GM23248 (cell line): ENCODE measurements at regions not wholly inside any gene's neighbourhood (a gene's known extent, or its start where the extent isn't known, plus 50 kb on each side); places are given as distances from the start of the nearest gene placed in this dataset.

ENCODE experiments used
- EZH2 ChIP-seq: fragments of 200-600 bp; sonication (generic); IDR thresholded peaks from 2 replicates; pipeline ENCODE4 v1.6.1; 2018; ENCODE audit warnings: antibody characterized with exemption, mild to moderate bottlenecking; ENCODE audit not compliant: insufficient read depth, poor library complexity, severe bottlenecking
- EZH2phosphoT487 ChIP-seq: fragments of 200-600 bp; sonication (generic); IDR thresholded peaks from 2 replicates; pipeline ENCODE4 v1.6.1; 2018; ENCODE audit warnings: antibody characterized with exemption, moderate library complexity, mild to moderate bottlenecking, low read depth; ENCODE audit not compliant: insufficient read depth

- TF ChIP-seq EZH2 (no peak), EZH2phosphoT487 (no peak)
Observed at GRCh38 chr18:61748004-61748403, 144.8 kb downstream of the RNF152 start.
